Right cardiac atrium (tissue), 5 donors: ENCODE measurements at regions not wholly inside any gene's neighbourhood (a gene's known extent, or its start where the extent isn't known, plus 50 kb on each side); places are given as distances from the start of the nearest gene placed in this dataset.

Experiments used
- ATAC-seq, 2 donors: fragments of 200-7000 bp; cut with Tn5 transposase; one replicate each; pipeline versions ENCODE4 v1.8.0 to v1.9.1; 2020; ENCODE audit warnings: moderate library complexity in 2 of 2, mild to moderate bottlenecking in 1 of 2
- DNase-seq, 3 donors: peaks; one replicate each; pipeline ENCODE4 v3.0.0-alpha.2; 2020
- H3K27ac ChIP-seq: one replicate; pipeline ENCODE4 v1.5.1; 2013; ENCODE audit warnings: mild to moderate bottlenecking, low read length, control low read depth, moderate library complexity
- H3K27me3 ChIP-seq: one replicate; pipeline ENCODE4 v1.6.1; 2013; ENCODE audit not compliant: control insufficient read depth, insufficient read depth
- H3K4me1 ChIP-seq: one replicate; pipeline ENCODE4 v1.6.1; 2013; ENCODE audit warnings: low read length; ENCODE audit not compliant: control insufficient read depth, insufficient read depth
- H3K4me3 ChIP-seq: one replicate; pipeline ENCODE4 v1.5.1; 2013; ENCODE audit warnings: low read length, control low read depth
- H3K9me3 ChIP-seq: one replicate; pipeline ENCODE4 v1.6.1; 2013; ENCODE audit warnings: low read length; ENCODE audit not compliant: control insufficient read depth
- WGBS: extraction: QIAGEN DNeasy Blood & Tissue Kit; methylation state at CpG from one replicate; pipeline ENCODE4 v1.1.7; 2013; 5-methylcytosine and 5-hydroxymethylcytosine counted together
- intact Hi-C, 4 donors: fragments of 100-400 bp; cut with DNase I; formaldehyde crosslinking; loops; one replicate each; pipeline versions ENCODE4 v1.11.0 to v1.14.0; 2022 to 2023
- donor health status: healthy with polysubstance abuse.
- donor health status: DM: no; HTN: yes; CAD: no.
- donor health status: DM: no; HTN: no; CAD: no.
- donor health status: DM: no; HTN: yes; CAD: no; lungs with severe emphysema.
- donor health status: DM: yes; HTN: yes; CAD: no.

- ATAC-seq (no peak), DNase-seq (no peak)
- Histone ChIP-seq H3K27me3 (no peaks in the 10 kb centered on the region), H3K4me1 (no peaks in the 10 kb centered on the region), H3K9me3 (no peaks in the 10 kb centered on the region), H3K4me3 (no peak overlapping the region), H3K27ac (no peak overlapping the region)
- WGBS: 57% methylated on average over 2 of the region's 2 CpGs
- intact Hi-C loops: no loop called here
Measured at GRCh38 chr13:79030513-79030912, 371.6 kb upstream of the OBI1 start.

- WGBS: 96% methylated on average over 2 of the region's 2 CpGs
- no peak for ATAC-seq
- H3K4me1 ChIP-seq: no peaks in the 10 kb centered on the region
- no peaks in the 10 kb centered on the region for H3K27me3 ChIP-seq
- peaks cover 9% of the 10 kb centered on the region for H3K9me3 ChIP-seq
- no peak for DNase-seq
- H3K27ac ChIP-seq: no peak overlapping the region
- H3K4me3 ChIP-seq: no peak overlapping the region
- intact Hi-C loops: no loop called here
Measured at GRCh38 chr13:79018166-79018565, 359.2 kb upstream of the OBI1 start.

- peaks cover 2% of the 10 kb centered on the region for H3K9me3 ChIP-seq
Measured at GRCh38 chr13:79011179-79011578, 352.2 kb upstream of the OBI1 start.

GRCh38 chr13:79003989-79004898 is 345.3 kb upstream of the OBI1 start:
- H3K4me1 ChIP-seq: no peaks in the 10 kb centered on the region
- H3K27ac ChIP-seq: no peak overlapping the region
- H3K27me3 ChIP-seq: no peaks in the 10 kb centered on the region
- H3K4me3 ChIP-seq: no peak overlapping the region
- WGBS: 71% methylated on average over 7 of the region's 7 CpGs
- ATAC-seq (no peak), DNase-seq (no peak)
- intact Hi-C loops: no loop called here
- peaks cover under 1% of the 10 kb centered on the region for H3K9me3 ChIP-seq

More at GRCh38 chr13:79011179-79011578, 352.2 kb upstream of the OBI1 start:
- intact Hi-C loops: no loop called here
- Histone ChIP-seq H3K27ac (no peak overlapping the region), H3K27me3 (no peaks in the 10 kb centered on the region), H3K4me3 (no peak overlapping the region), H3K4me1 (no peaks in the 10 kb centered on the region)
- ATAC-seq: no peak
- no peak for DNase-seq
- WGBS: 61% methylated on average over 2 of the region's 2 CpGs

GRCh38 chr13:78999494-78999893 is 340.5 kb upstream of the OBI1 start:
- H3K27ac ChIP-seq: no peak overlapping the region
- H3K27me3 ChIP-seq: no peaks in the 10 kb centered on the region
- no peaks in the 10 kb centered on the region for H3K9me3 ChIP-seq
- 85% methylated on average over 4 of the region's 4 CpGs for WGBS
- DNase-seq: no peak
- no peaks in the 10 kb centered on the region for H3K4me1 ChIP-seq
- no peak for ATAC-seq
- no peak overlapping the region for H3K4me3 ChIP-seq
- intact Hi-C loops: no loop called here

- ATAC-seq: no peak
- intact Hi-C loops: no loop called here
- no peaks in the 10 kb centered on the region for H3K4me1 ChIP-seq
- H3K9me3 ChIP-seq: no peaks in the 10 kb centered on the region
- no peak for DNase-seq
- H3K27ac ChIP-seq: no peak overlapping the region
- no peaks in the 10 kb centered on the region for H3K27me3 ChIP-seq
- H3K4me3 ChIP-seq: no peak overlapping the region
- 79% methylated on average over 4 of the region's 4 CpGs for WGBS
Measured at GRCh38 chr13:78998630-78999315, 339.8 kb upstream of the OBI1 start.

- DNase-seq: no peak
- no peak overlapping the region for H3K4me3 ChIP-seq
- intact Hi-C loops: no loop called here
Measured at GRCh38 chr13:78997902-78998629, 339.1 kb upstream of the OBI1 start.

GRCh38 chr13:78993792-78994191 is 334.8 kb upstream of the OBI1 start:
- Histone ChIP-seq H3K9me3 (no peaks in the 10 kb centered on the region), H3K27ac (no peak overlapping the region), H3K4me1 (no peaks in the 10 kb centered on the region), H3K4me3 (no peak overlapping the region), H3K27me3 (no peaks in the 10 kb centered on the region)
- 68% methylated on average over 2 of the region's 2 CpGs for WGBS
- ATAC-seq (no peak), DNase-seq (no peak)
- intact Hi-C loops: no loop called here

More at GRCh38 chr13:78997902-78998629, 339.1 kb upstream of the OBI1 start:
- 76% methylated on average over 9 of the region's 9 CpGs for WGBS
- no peak overlapping the region for H3K27ac ChIP-seq
- H3K4me1 ChIP-seq: no peaks in the 10 kb centered on the region
- ATAC-seq: no peak
- H3K9me3 ChIP-seq: no peaks in the 10 kb centered on the region
- H3K27me3 ChIP-seq: no peaks in the 10 kb centered on the region

- Histone ChIP-seq H3K27ac (no peak overlapping the region), H3K9me3 (no peaks in the 10 kb centered on the region), H3K4me1 (no peaks in the 10 kb centered on the region), H3K4me3 (no peak overlapping the region), H3K27me3 (no peaks in the 10 kb centered on the region)
- 81% methylated on average over 4 of the region's 4 CpGs for WGBS
- no peak for ATAC-seq
- intact Hi-C loops: no loop called here
- no peak for DNase-seq
Measured at GRCh38 chr13:78981913-78982312, 323.0 kb upstream of the OBI1 start.

GRCh38 chr13:78979349-78979748 is 320.4 kb upstream of the OBI1 start:
- no peak overlapping the region for H3K27ac ChIP-seq

More at GRCh38 chr13:78979349-78979748, 320.4 kb upstream of the OBI1 start:
- intact Hi-C loops: loop anchor here in 3 of 4 donors (2.0 to 10.0 kb wide), 3 partner anchors 662 to 843 kb away; no protein-coding TSS in a partner anchor
- DNase-seq (no peak), ATAC-seq (no peak)
- no peak overlapping the region for H3K4me3 ChIP-seq
- 89% methylated on average over 5 of the region's 5 CpGs for WGBS
- no peaks in the 10 kb centered on the region for H3K9me3 ChIP-seq
- no peaks in the 10 kb centered on the region for H3K4me1 ChIP-seq
- no peaks in the 10 kb centered on the region for H3K27me3 ChIP-seq
